Suprapubic skin (tissue), 4 donors: ENCODE measurements at regions not wholly inside any gene's neighbourhood (a gene's known extent, or its start where the extent isn't known, plus 50 kb on each side); places are given as distances from the start of the nearest gene placed in this dataset.

Experiments used
- DNase-seq, 2 donors: peaks; one replicate each; pipeline ENCODE4 v3.0.0-alpha.2; 2019; ENCODE audit warnings: low spot score in 2 of 2
- H3K27ac ChIP-seq: fragments of 200-600 bp; sonication (generic); one replicate; pipeline ENCODE4 v1.5.1; 2019
- H3K27me3 ChIP-seq: fragments of 200-600 bp; sonication (generic); one replicate; pipeline ENCODE4 v1.5.1; 2019
- H3K36me3 ChIP-seq: fragments of 200-600 bp; sonication (generic); one replicate; pipeline ENCODE4 v1.5.1; 2019
- H3K4me1 ChIP-seq: fragments of 200-600 bp; sonication (generic); one replicate; pipeline ENCODE4 v1.5.1; 2019
- H3K4me3 ChIP-seq: fragments of 200-600 bp; sonication (generic); one replicate; pipeline ENCODE4 v1.5.1; 2019; ENCODE audit warnings: mild to moderate bottlenecking
- H3K9me3 ChIP-seq: fragments of 200-600 bp; sonication (generic); one replicate; pipeline ENCODE4 v1.5.1; 2019
- EP300 ChIP-seq: sonication (generic); formaldehyde crosslinking; IDR thresholded peaks from one replicate; pipeline ENCODE4 v1.6.1; 2017; ENCODE audit warnings: antibody characterized with exemption
- POLR2A ChIP-seq, 2 donors: fragments of 450-650 bp; IDR thresholded peaks; one replicate each; pipeline ENCODE4 v1.6.1; 2017; ENCODE audit warnings: antibody characterized with exemption in 2 of 2, mild to moderate bottlenecking in 2 of 2, moderate library complexity in 2 of 2
- POLR2AphosphoS5 ChIP-seq, 3 donors: sonication (generic); formaldehyde crosslinking; IDR thresholded peaks; one replicate each; pipeline ENCODE4 v1.6.1; 2017; ENCODE audit warnings: antibody characterized with exemption in 3 of 3
- WGBS: methylation state at CpG from one replicate; pipeline ENCODE4 v1.1.5; 2018; 5-methylcytosine and 5-hydroxymethylcytosine counted together
- TF ChIP-seq, protein P1 (sequence below), 2 donors: fragments of 200-600 bp in 1 of 2; fragments of 450-650 bp in 1 of 2; sonication (generic) in 1 of 2; IDR thresholded peaks; one replicate each; pipeline ENCODE4 v1.5.1; 2016 to 2019; ENCODE audit warnings: antibody characterized with exemption in 2 of 2, mild to moderate bottlenecking in 1 of 2, moderate library complexity in 1 of 2

DNA sequence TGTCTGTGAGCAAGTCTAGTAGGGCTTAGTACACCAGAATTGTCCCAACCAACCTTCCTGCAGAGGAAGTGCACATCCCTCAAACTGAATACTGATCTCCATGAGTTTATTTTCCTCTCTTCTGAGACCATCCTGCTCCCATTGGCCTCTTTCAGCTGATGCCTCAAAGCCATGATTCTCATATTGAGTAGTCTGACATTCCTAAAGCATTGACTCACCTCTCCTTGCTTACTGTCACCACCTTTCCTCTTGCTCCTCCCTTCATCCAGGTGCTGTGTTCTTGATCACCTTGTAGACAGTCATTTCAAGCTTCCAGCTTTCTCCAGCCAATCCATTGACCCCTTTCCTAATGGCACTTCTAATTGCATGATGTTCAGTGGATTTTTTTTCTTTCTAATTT lies 583.7 kb upstream of the USP15 start:
- Histone ChIP-seq H3K27ac (no peak overlapping the region), H3K4me1 (no peaks in the 10 kb centered on the region), H3K4me3 (no peak overlapping the region), H3K9me3 (peaks cover 4% of the 10 kb centered on the region), H3K27me3 (no peaks in the 10 kb centered on the region), H3K36me3 (no peaks in the 10 kb centered on the region)
- no peak for DNase-seq
- TF ChIP-seq, protein P1, sequence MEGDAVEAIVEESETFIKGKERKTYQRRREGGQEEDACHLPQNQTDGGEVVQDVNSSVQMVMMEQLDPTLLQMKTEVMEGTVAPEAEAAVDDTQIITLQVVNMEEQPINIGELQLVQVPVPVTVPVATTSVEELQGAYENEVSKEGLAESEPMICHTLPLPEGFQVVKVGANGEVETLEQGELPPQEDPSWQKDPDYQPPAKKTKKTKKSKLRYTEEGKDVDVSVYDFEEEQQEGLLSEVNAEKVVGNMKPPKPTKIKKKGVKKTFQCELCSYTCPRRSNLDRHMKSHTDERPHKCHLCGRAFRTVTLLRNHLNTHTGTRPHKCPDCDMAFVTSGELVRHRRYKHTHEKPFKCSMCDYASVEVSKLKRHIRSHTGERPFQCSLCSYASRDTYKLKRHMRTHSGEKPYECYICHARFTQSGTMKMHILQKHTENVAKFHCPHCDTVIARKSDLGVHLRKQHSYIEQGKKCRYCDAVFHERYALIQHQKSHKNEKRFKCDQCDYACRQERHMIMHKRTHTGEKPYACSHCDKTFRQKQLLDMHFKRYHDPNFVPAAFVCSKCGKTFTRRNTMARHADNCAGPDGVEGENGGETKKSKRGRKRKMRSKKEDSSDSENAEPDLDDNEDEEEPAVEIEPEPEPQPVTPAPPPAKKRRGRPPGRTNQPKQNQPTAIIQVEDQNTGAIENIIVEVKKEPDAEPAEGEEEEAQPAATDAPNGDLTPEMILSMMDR (IDR thresholded peaks at IDR 0.05) = no peak
- TF ChIP-seq POLR2A (IDR thresholded peaks at IDR 0.05) (no peak), EP300 (no peak)

- no peak for DNase-seq
- no peak overlapping the region for H3K4me3 ChIP-seq
- H3K27me3 ChIP-seq = no peaks in the 10 kb centered on the region
- TF ChIP-seq POLR2A (IDR thresholded peaks at IDR 0.05) = no peak
- no peaks in the 10 kb centered on the region for H3K9me3 ChIP-seq
- H3K36me3 ChIP-seq = no peaks in the 10 kb centered on the region
- H3K27ac ChIP-seq = no peak overlapping the region
- WGBS = 47% methylated on average over 5 of the region's 5 CpGs
- H3K4me1 ChIP-seq = no peaks in the 10 kb centered on the region
Measured at GRCh38 chr12:61687407-61687806, 572.8 kb upstream of the USP15 start.

GRCh38 chr12:61694214-61694613 lies 566.0 kb upstream of the USP15 start:
- 67% methylated on average over 1 of the region's 1 CpG for WGBS

GRCh38 chr12:61701471-61701870 lies 558.7 kb upstream of the USP15 start:
- Histone ChIP-seq H3K27ac (no peak overlapping the region), H3K4me1 (no peaks in the 10 kb centered on the region), H3K9me3 (peaks cover 7% of the 10 kb centered on the region), H3K36me3 (no peaks in the 10 kb centered on the region), H3K27me3 (no peaks in the 10 kb centered on the region), H3K4me3 (no peak overlapping the region)
- TF ChIP-seq, protein P1 (IDR thresholded peaks at IDR 0.05) = no peak
- TF ChIP-seq POLR2AphosphoS5 (IDR thresholded peaks at IDR 0.05) (no peak), EP300 (no peak), POLR2A (IDR thresholded peaks at IDR 0.05) (no peak)
- DNase-seq = no peak
- 80% methylated on average over 3 of the region's 3 CpGs for WGBS

More at GRCh38 chr12:61694214-61694613, 566.0 kb upstream of the USP15 start:
- H3K4me3 ChIP-seq = no peak overlapping the region
- no peaks in the 10 kb centered on the region for H3K36me3 ChIP-seq
- TF ChIP-seq POLR2AphosphoS5 (IDR thresholded peaks at IDR 0.05) (no peak), EP300 (no peak), POLR2A (IDR thresholded peaks at IDR 0.05) (no peak)
- TF ChIP-seq, protein P1 (IDR thresholded peaks at IDR 0.05) = no peak
- peaks cover 7% of the 10 kb centered on the region for H3K9me3 ChIP-seq
- H3K27ac ChIP-seq = no peak overlapping the region
- H3K4me1 ChIP-seq = no peaks in the 10 kb centered on the region
- DNase-seq = no peak
- no peaks in the 10 kb centered on the region for H3K27me3 ChIP-seq

GRCh38 chr12:61706783-61707182 lies 553.4 kb upstream of the USP15 start:
- Histone ChIP-seq H3K36me3 (no peaks in the 10 kb centered on the region), H3K9me3 (no peaks in the 10 kb centered on the region), H3K27ac (no peak overlapping the region), H3K4me1 (no peaks in the 10 kb centered on the region), H3K4me3 (no peak overlapping the region), H3K27me3 (no peaks in the 10 kb centered on the region)
- no peak for DNase-seq
- TF ChIP-seq POLR2A (IDR thresholded peaks at IDR 0.05) (no peak), EP300 (no peak), POLR2AphosphoS5 (IDR thresholded peaks at IDR 0.05) (no peak)
- TF ChIP-seq, protein P1 (IDR thresholded peaks at IDR 0.05) = no peak
- WGBS = 100% methylated on average over 1 of the region's 1 CpG

DNA sequence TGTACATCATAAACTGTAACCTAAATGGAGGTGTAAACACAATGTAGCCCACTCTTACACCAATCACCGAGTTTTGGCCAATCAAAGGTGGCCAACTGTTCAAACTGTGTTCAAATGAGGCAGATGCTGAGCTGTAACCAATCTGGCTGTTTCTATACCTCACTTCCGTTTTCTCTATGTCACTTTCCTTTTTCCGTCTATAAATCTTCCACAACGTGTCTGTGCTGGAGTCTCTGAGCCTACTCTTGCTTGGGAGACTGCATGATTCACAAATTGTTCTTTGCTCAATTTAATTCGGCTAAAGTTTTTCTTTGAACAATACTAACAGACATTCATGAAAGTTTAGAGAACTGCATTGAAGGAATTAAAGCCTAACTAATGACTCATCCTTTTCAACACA lies 547.1 kb upstream of the USP15 start:
- Histone ChIP-seq H3K27me3 (no peaks in the 10 kb centered on the region), H3K9me3 (no peaks in the 10 kb centered on the region), H3K4me1 (no peaks in the 10 kb centered on the region), H3K4me3 (no peak overlapping the region), H3K36me3 (no peaks in the 10 kb centered on the region), H3K27ac (no peak overlapping the region)
- TF ChIP-seq POLR2A (IDR thresholded peaks at IDR 0.05) (no peak), EP300 (no peak), POLR2AphosphoS5 (IDR thresholded peaks at IDR 0.05) (no peak)
- TF ChIP-seq, protein P1 (IDR thresholded peaks at IDR 0.05) = no peak
- 46% methylated on average over 5 of the region's 5 CpGs for whole genome bisulfite sequencing
- DNase-seq = no peak
